ENCODE measurements at regions not wholly inside any gene's neighbourhood (a gene's known extent, or its start where the extent isn't known, plus 50 kb on each side); places are given as distances from the start of the nearest gene placed in this dataset.

DNA sequence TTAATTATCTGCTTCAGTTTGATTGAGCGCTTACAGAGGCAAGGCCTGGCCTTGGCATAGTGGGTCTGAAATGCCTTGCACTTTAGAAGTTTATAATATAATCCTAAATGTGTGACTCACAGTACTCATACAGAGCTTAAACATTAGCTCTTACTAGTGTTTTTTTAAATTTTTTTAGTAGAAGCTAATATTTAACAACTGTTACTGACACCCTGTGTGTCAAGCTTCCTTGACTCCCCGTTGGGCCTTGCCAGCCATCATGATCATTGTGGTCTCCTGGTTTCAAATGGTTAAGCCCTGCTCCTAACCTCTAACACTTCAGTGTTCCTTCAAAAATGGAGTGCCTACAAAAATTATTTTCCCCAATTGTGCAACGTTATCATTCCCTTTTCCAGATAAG lies 126.9 kb downstream of the GALC start:
- TF ChIP-seq EZH2 (IDR thresholded peaks at IDR 0.05; ENCODE audit: borderline replicate concordance) = no peak
- TF ChIP-seq CTCF (IDR thresholded peaks at IDR 0.05; ENCODE audit: poor library complexity) = no peak
- no peak for TF ChIP-seq EZH2phosphoT487 (IDR thresholded peaks at IDR 0.05; ENCODE audit: low read depth, severe bottlenecking, unreplicated experiment)
- Histone ChIP-seq H4K20me1 (ENCODE audit: insufficient read depth, poor library complexity, severe bottlenecking) (no peaks in the 10 kb centered on the region), H3K4me1 (ENCODE audit: insufficient read depth) (peaks cover 3% of the 10 kb centered on the region), H3K27me3 (no peaks in the 10 kb centered on the region), H3K4me2 (no peak overlapping the region), H2AFZ (no peak overlapping the region), H3K79me2 (no peaks in the 10 kb centered on the region), H3K9me3 (ENCODE audit: low read depth) (no peaks in the 10 kb centered on the region), H3K36me3 (replicated peaks; ENCODE audit: insufficient read depth, low read depth) (no peaks in the 10 kb centered on the region), H3K4me3 (no peak overlapping the region), H3K9me2 (replicated peaks; ENCODE audit: insufficient read depth) (no peaks in the 10 kb centered on the region), H3K27ac (no peak overlapping the region)
- DNase-seq (ENCODE audit: low spot score) = no peak
- 81% methylated on average over 3 of the region's 3 CpGs for WGBS (ENCODE audit: low lambda C conversion rate, missing lambda C conversion rate)

DNA sequence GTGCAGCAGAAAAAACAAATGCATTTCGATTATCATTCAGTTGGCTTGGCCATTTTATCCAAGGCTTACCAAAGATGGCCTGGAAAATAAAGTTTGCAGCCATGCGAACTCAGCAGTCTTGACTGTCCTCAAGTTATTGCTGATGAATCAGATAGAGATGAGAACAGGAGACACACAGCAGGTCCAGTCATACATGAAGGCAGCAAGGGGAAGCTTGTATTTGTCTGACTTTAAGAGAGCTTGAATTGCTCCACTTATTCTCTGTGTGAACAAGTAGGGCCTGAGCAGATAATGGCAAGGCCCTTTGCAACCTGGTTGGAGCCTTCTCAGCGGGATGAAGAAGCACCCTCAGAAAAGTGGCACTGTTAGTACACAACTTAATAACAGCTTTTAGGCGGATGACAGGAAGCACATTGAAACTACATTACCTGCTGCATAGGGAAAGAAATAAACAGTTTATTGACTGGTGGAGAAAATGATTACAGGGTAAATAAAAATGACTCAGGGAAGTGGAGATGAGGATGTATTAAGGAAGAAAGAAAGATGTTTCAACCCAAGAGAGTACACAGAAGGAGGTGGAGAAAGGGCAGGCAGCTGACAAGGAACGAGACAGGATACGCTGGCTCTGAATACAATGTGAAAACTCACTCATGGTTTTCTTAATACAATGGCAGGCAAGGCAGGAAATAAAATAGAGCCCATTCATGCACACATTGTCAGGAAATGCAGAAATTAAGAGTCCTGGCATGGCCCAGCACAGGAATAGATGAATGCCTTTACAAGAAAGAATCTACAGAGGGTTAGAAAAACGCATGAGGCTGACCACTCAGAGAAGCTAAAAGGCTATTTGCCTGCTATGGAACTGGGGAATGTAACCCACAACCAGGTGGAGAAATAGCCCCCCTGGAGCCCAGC lies 128.4 kb downstream of the GALC start:
- Histone ChIP-seq H2AFZ (no peak overlapping the region), H4K20me1 (ENCODE audit: insufficient read depth, poor library complexity, severe bottlenecking) (no peaks in the 10 kb centered on the region), H3K4me2 (no peak overlapping the region), H3K4me3 (no peak overlapping the region), H3K27ac (no peak overlapping the region), H3K9me2 (replicated peaks; ENCODE audit: insufficient read depth) (no peaks in the 10 kb centered on the region), H3K36me3 (replicated peaks; ENCODE audit: insufficient read depth, low read depth) (no peaks in the 10 kb centered on the region), H3K27me3 (no peaks in the 10 kb centered on the region), H3K79me2 (no peaks in the 10 kb centered on the region), H3K9me3 (ENCODE audit: low read depth) (no peaks in the 10 kb centered on the region), H3K4me1 (ENCODE audit: insufficient read depth) (no peaks in the 10 kb centered on the region)
- 87% methylated on average over 7 of the region's 7 CpGs for WGBS (ENCODE audit: low lambda C conversion rate, missing lambda C conversion rate)
- no peak for TF ChIP-seq CTCF (IDR thresholded peaks at IDR 0.05; ENCODE audit: poor library complexity)
- no peak for TF ChIP-seq EZH2phosphoT487 (IDR thresholded peaks at IDR 0.05; ENCODE audit: low read depth, severe bottlenecking, unreplicated experiment)
- no peak for TF ChIP-seq EZH2 (IDR thresholded peaks at IDR 0.05; ENCODE audit: borderline replicate concordance)
- no peak for DNase-seq (ENCODE audit: low spot score)

DNA sequence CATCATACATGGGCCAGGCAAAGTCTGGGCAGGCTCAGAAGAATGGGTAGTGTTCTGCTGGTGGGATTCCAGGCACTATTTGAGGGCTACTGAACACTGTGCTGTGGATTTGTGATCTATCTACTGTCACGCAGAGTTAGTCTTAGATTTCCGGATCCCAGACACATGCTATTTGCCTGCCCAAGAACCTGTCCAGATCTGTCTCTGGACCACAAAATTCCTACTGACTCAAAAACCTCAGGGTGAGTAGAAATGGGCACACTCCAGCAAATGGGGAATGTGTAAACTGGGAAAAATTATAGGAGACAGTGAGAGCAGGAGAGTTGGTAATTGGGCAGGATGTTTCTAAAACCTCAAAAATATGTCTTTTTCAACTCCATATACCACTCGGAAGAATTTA lies 129.9 kb downstream of the GALC start:
- no peaks in the 10 kb centered on the region for H3K4me1 ChIP-seq (ENCODE audit: insufficient read depth)
- no peak for DNase-seq (ENCODE audit: low spot score)
- no peaks in the 10 kb centered on the region for H3K36me3 ChIP-seq (replicated peaks; ENCODE audit: insufficient read depth, low read depth)
- no peak overlapping the region for H3K27ac ChIP-seq
- no peaks in the 10 kb centered on the region for H3K79me2 ChIP-seq
- TF ChIP-seq EZH2 (IDR thresholded peaks at IDR 0.05; ENCODE audit: borderline replicate concordance) = no peak
- TF ChIP-seq CTCF (IDR thresholded peaks at IDR 0.05; ENCODE audit: poor library complexity) = no peak
- no peak for TF ChIP-seq EZH2phosphoT487 (IDR thresholded peaks at IDR 0.05; ENCODE audit: low read depth, severe bottlenecking, unreplicated experiment)
- H3K9me3 ChIP-seq (ENCODE audit: low read depth) = no peaks in the 10 kb centered on the region
- H2AFZ ChIP-seq = no peak overlapping the region
- no peaks in the 10 kb centered on the region for H3K9me2 ChIP-seq (replicated peaks; ENCODE audit: insufficient read depth)
- no peak overlapping the region for H3K4me2 ChIP-seq
- H4K20me1 ChIP-seq (ENCODE audit: insufficient read depth, poor library complexity, severe bottlenecking) = no peaks in the 10 kb centered on the region
- H3K27me3 ChIP-seq = no peaks in the 10 kb centered on the region
- H3K4me3 ChIP-seq = no peak overlapping the region
- WGBS (ENCODE audit: low lambda C conversion rate, missing lambda C conversion rate) = 95% methylated on average over 3 of the region's 3 CpGs

Data from hepatocyte (in vitro differentiated cells).